Peyer's patch (tissue), 4 donors: ENCODE measurements at regions not wholly inside any gene's neighbourhood (a gene's known extent, or its start where the extent isn't known, plus 50 kb on each side); places are given as distances from the start of the nearest gene placed in this dataset.

ENCODE experiments used
- POLR2A ChIP-seq, 2 donors: fragments of 450-650 bp; IDR thresholded peaks; one replicate each; pipeline ENCODE4 v1.5.1; 2017; ENCODE audit warnings: antibody characterized with exemption in 2 of 2, mild to moderate bottlenecking in 2 of 2, moderate library complexity in 2 of 2
- TF ChIP-seq, protein P1 (sequence below), 6 experiments: fragments of 450-650 bp in 4 of 6; fragments of 200-600 bp in 2 of 6; sonication (generic) in 1 of 6; IDR thresholded peaks; one replicate each; pipeline ENCODE4 v1.5.1; 2017 to 2019; ENCODE audit warnings: antibody characterized with exemption in 6 of 6, mild to moderate bottlenecking in 3 of 6, moderate library complexity in 1 of 6

DNA sequence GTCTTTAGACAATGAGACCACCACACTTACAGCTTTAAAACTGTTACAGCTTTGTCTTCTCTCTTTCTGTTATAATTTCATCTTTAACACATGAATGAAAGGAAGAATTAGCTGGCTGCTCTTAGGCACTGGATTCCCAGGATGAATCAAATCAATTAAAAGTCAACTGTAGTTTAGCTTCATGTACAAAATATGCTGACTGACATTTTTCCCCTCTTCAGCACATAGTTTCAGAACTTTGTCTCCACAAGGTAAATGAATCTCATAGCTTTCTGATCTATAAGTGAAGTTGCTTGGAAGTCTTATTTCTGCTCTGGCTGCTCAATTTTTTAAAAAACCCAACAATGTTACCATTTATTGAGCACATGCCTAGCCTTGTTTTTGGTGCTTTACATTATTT, 293.8 kb downstream of the GRIN2B start:
- TF ChIP-seq, protein P1, sequence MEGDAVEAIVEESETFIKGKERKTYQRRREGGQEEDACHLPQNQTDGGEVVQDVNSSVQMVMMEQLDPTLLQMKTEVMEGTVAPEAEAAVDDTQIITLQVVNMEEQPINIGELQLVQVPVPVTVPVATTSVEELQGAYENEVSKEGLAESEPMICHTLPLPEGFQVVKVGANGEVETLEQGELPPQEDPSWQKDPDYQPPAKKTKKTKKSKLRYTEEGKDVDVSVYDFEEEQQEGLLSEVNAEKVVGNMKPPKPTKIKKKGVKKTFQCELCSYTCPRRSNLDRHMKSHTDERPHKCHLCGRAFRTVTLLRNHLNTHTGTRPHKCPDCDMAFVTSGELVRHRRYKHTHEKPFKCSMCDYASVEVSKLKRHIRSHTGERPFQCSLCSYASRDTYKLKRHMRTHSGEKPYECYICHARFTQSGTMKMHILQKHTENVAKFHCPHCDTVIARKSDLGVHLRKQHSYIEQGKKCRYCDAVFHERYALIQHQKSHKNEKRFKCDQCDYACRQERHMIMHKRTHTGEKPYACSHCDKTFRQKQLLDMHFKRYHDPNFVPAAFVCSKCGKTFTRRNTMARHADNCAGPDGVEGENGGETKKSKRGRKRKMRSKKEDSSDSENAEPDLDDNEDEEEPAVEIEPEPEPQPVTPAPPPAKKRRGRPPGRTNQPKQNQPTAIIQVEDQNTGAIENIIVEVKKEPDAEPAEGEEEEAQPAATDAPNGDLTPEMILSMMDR (IDR thresholded peaks at IDR 0.05), result no peak
- TF ChIP-seq POLR2A (IDR thresholded peaks at IDR 0.05), result no peak
